ENCODE measurements at regions not wholly inside any gene's neighbourhood (a gene's known extent, or its start where the extent isn't known, plus 50 kb on each side); places are given as distances from the start of the nearest gene placed in this dataset.

DNA sequence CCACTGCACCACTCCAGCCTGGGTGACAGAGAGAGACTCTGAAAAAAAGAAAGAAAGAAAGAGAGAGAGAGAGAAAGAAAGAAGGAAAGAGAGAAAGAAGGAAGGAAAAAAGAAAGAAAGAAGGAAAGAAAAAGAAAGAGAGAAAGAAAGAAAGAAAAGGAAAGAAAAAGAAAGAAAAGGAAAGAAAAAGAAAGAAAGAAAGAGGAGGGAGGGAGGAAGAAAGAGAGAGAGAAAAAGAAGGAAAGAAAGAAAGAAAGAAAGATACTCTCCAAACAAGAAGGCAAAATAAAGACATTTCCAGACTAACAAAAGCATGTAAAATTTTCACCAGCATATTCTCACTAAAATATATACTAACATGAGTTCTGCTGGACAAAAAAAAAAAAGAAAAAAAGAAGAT is 228.7 kb downstream of the DPH6 start:
- no peak for TF ChIP-seq REST (IDR thresholded peaks at IDR 0.05; ENCODE audit: borderline replicate concordance)
- no peak for TF ChIP-seq EP300 (conservative IDR thresholded peaks at IDR 0.05; ENCODE audit: poor library complexity, severe bottlenecking)
- TF ChIP-seq TAF1 (IDR thresholded peaks at IDR 0.05; ENCODE audit: low read depth): no peak
- TF ChIP-seq SMC3 (conservative IDR thresholded peaks at IDR 0.05; ENCODE audit: poor library complexity): no peak
- no peak for TF ChIP-seq MXI1 (conservative IDR thresholded peaks at IDR 0.05; ENCODE audit: poor library complexity, severe bottlenecking)
- TF ChIP-seq CTCF (IDR thresholded peaks at IDR 0.05; ENCODE audit: poor library complexity, severe bottlenecking): no peak
- no peak for TF ChIP-seq RAD21 (conservative IDR thresholded peaks at IDR 0.05)
- no peak for TF ChIP-seq EZH2 (IDR thresholded peaks at IDR 0.05; ENCODE audit: borderline replicate concordance, insufficient read depth, low read length, poor library complexity, severe bottlenecking)
- no peak for TF ChIP-seq POLR2AphosphoS5 (IDR thresholded peaks at IDR 0.05)
- no peaks in the 10 kb centered on the region for H3K36me3 ChIP-seq (ENCODE audit: insufficient read depth, low read length)
- no peaks in the 10 kb centered on the region for H3K27me3 ChIP-seq (ENCODE audit: insufficient read depth, low read depth, low read length)
- H3K9me2 ChIP-seq (ENCODE audit: insufficient read depth, low read length): no peaks in the 10 kb centered on the region
- no peak overlapping the region for H3K27ac ChIP-seq (ENCODE audit: low read length)
- H3F3A ChIP-seq (ENCODE audit: insufficient read depth, low read length, poor library complexity, severe bottlenecking): no peaks in the 10 kb centered on the region
- no peaks in the 10 kb centered on the region for H3K9me3 ChIP-seq (ENCODE audit: low read length)
- no peak overlapping the region for H3K4me2 ChIP-seq (ENCODE audit: low read length)
- no peak overlapping the region for H3K9ac ChIP-seq (ENCODE audit: low read length)
- H4K20me1 ChIP-seq (ENCODE audit: insufficient read depth): no peaks in the 10 kb centered on the region
- no peaks in the 10 kb centered on the region for H3K79me2 ChIP-seq (replicated peaks; ENCODE audit: insufficient read depth, low read length)
- H3K4me3 ChIP-seq (ENCODE audit: low read length): no peak overlapping the region
- no peak overlapping the region for H2AFZ ChIP-seq (ENCODE audit: low read depth, low read length)

DNA sequence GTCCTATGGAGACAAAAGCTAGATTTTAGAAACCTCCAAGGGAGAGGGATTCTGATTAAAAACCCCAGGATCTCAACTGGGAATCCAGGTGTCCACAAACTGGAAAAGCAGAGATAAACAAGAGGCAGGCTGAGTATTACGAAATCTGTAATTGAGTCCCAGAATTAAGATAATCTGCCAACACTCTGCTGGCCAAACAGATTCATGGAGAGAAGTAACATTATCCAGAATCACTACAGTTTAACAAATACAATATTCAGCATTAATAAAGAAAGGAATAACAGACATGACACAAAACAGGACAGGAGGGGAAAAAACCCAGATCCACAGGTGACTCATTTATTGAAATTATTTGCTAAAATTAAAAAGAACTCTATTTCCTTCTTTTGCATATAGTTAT is 227.2 kb upstream of the NANOGP8 start:
- H3K9ac ChIP-seq (ENCODE audit: low read length): no peak overlapping the region
- no peaks in the 10 kb centered on the region for H3K9me2 ChIP-seq (ENCODE audit: insufficient read depth, low read length)
- TF ChIP-seq TAF1 (IDR thresholded peaks at IDR 0.05; ENCODE audit: low read depth): no peak
- TF ChIP-seq POLR2AphosphoS5 (IDR thresholded peaks at IDR 0.05): no peak
- no peak for TF ChIP-seq SMC3 (conservative IDR thresholded peaks at IDR 0.05; ENCODE audit: poor library complexity)
- no peaks in the 10 kb centered on the region for H3K9me3 ChIP-seq (ENCODE audit: low read length)
- no peaks in the 10 kb centered on the region for H4K20me1 ChIP-seq (ENCODE audit: insufficient read depth)
- no peaks in the 10 kb centered on the region for H3K79me2 ChIP-seq (replicated peaks; ENCODE audit: insufficient read depth, low read length)
- no peak overlapping the region for H3K4me2 ChIP-seq (ENCODE audit: low read length)
- no peaks in the 10 kb centered on the region for H3K36me3 ChIP-seq (ENCODE audit: insufficient read depth, low read length)
- no peaks in the 10 kb centered on the region for H3K27me3 ChIP-seq (ENCODE audit: insufficient read depth, low read depth, low read length)
- no peak overlapping the region for H2AFZ ChIP-seq (ENCODE audit: low read depth, low read length)
- no peaks in the 10 kb centered on the region for H3F3A ChIP-seq (ENCODE audit: insufficient read depth, low read length, poor library complexity, severe bottlenecking)
- H3K4me3 ChIP-seq (ENCODE audit: low read length): no peak overlapping the region
- H3K27ac ChIP-seq (ENCODE audit: low read length): no peak overlapping the region

GRCh38 chr15:35311615-35312014 is 226.5 kb upstream of the NANOGP8 start:
- H3K79me2 ChIP-seq (replicated peaks; ENCODE audit: insufficient read depth, low read length): no peaks in the 10 kb centered on the region
- no peaks in the 10 kb centered on the region for H3K9me2 ChIP-seq (ENCODE audit: insufficient read depth, low read length)
- no peak overlapping the region for H3K9ac ChIP-seq (ENCODE audit: low read length)
- H3K36me3 ChIP-seq (ENCODE audit: insufficient read depth, low read length): no peaks in the 10 kb centered on the region
- TF ChIP-seq RAD21 (conservative IDR thresholded peaks at IDR 0.05) (no peak), EZH2 (IDR thresholded peaks at IDR 0.05; ENCODE audit: borderline replicate concordance, insufficient read depth, low read length, poor library complexity, severe bottlenecking) (no peak), REST (IDR thresholded peaks at IDR 0.05; ENCODE audit: borderline replicate concordance) (no peak), MXI1 (conservative IDR thresholded peaks at IDR 0.05; ENCODE audit: poor library complexity, severe bottlenecking) (no peak)
- no peak overlapping the region for H3K4me2 ChIP-seq (ENCODE audit: low read length)
- no peak overlapping the region for H2AFZ ChIP-seq (ENCODE audit: low read depth, low read length)
- no peaks in the 10 kb centered on the region for H3K27me3 ChIP-seq (ENCODE audit: insufficient read depth, low read depth, low read length)
- no peaks in the 10 kb centered on the region for H4K20me1 ChIP-seq (ENCODE audit: insufficient read depth)
- H3K4me3 ChIP-seq (ENCODE audit: low read length): no peak overlapping the region
- H3F3A ChIP-seq (ENCODE audit: insufficient read depth, low read length, poor library complexity, severe bottlenecking): no peaks in the 10 kb centered on the region
- no peaks in the 10 kb centered on the region for H3K9me3 ChIP-seq (ENCODE audit: low read length)
- no peak overlapping the region for H3K27ac ChIP-seq (ENCODE audit: low read length)

All from neural cell (in vitro differentiated cells).